Natural killer cell (primary cell): ENCODE measurements at regions not wholly inside any gene's neighbourhood (a gene's known extent, or its start where the extent isn't known, plus 50 kb on each side); places are given as distances from the start of the nearest gene placed in this dataset.

Source experiments
- ATAC-seq, 3 donors: fragments of 150-1000 bp in 2 of 3; fragments of 200-7000 bp in 1 of 3; cut with Tn5 transposase; 1 replicate in 1 of 3; 2 replicates in 2 of 3; pipeline ENCODE4 v1.10.0; 2021; ENCODE audit warnings: mild to moderate bottlenecking in 2 of 3, moderate library complexity in 2 of 3
- DNase-seq, 2 donors: peaks; one replicate each; pipeline versions ENCODE4 v3.0.0 to v3.0.0-alpha.2; 2013 to 2021; ENCODE audit warnings: mixed read lengths in 1 of 2
- H3K27ac ChIP-seq: one replicate; pipeline ENCODE4 v1.5.1; 2013; ENCODE audit warnings: mild to moderate bottlenecking, low read length
- H3K27me3 ChIP-seq: one replicate; pipeline ENCODE4 v1.6.1; 2013; ENCODE audit warnings: low read length; ENCODE audit not compliant: control insufficient read depth, insufficient read depth
- H3K36me3 ChIP-seq: one replicate; pipeline ENCODE4 v1.6.1; 2013; ENCODE audit warnings: low read length; ENCODE audit not compliant: control insufficient read depth, insufficient read depth
- H3K4me1 ChIP-seq: one replicate; pipeline ENCODE4 v1.6.1; 2013; ENCODE audit warnings: low read length; ENCODE audit not compliant: control insufficient read depth, insufficient read depth
- H3K4me3 ChIP-seq: one replicate; pipeline ENCODE4 v1.5.1; 2013; ENCODE audit warnings: low read length
- H3K9me3 ChIP-seq: one replicate; pipeline ENCODE4 v1.6.1; 2013; ENCODE audit warnings: low read length; ENCODE audit not compliant: control insufficient read depth, insufficient read depth
- H3K27ac Mint-ChIP-seq, 2 donors: one replicate each; pipeline ENCODE4 v1.8.0; 2022; ENCODE audit warnings: mild to moderate bottlenecking in 2 of 2, mixed read lengths in 2 of 2, moderate library complexity in 1 of 2
- H3K27me3 Mint-ChIP-seq, 2 donors: one replicate each; pipeline ENCODE4 v1.8.0; 2022; ENCODE audit warnings: low read depth in 2 of 2, mixed read lengths in 2 of 2
- H3K36me3 Mint-ChIP-seq: one replicate; pipeline ENCODE4 v1.8.0; 2022; ENCODE audit warnings: mixed read lengths
- H3K4me1 Mint-ChIP-seq, 2 donors: one replicate each; pipeline ENCODE4 v1.8.0; 2022; ENCODE audit warnings: mixed read lengths in 2 of 2
- H3K4me3 Mint-ChIP-seq: one replicate; pipeline ENCODE4 v1.8.0; 2022; ENCODE audit warnings: mild to moderate bottlenecking, moderate library complexity, mixed read lengths
- H3K9me3 Mint-ChIP-seq, 2 donors: one replicate each; pipeline ENCODE4 v1.8.0; 2022; ENCODE audit warnings: mixed read lengths in 2 of 2
- WGBS: methylation state at CpG from one replicate; pipeline ENCODE4 v1.1.7; 2013; ENCODE audit warnings: missing lambda C conversion rate; ENCODE audit not compliant: insufficient coverage; 5-methylcytosine and 5-hydroxymethylcytosine counted together
- intact Hi-C: fragments of 100-400 bp; cut with micrococcal nuclease; formaldehyde crosslinking; loops from one replicate; pipeline ENCODE4 v1.14.2; 2022
- TF ChIP-seq, protein P1 (sequence below): fragments of 200-600 bp; IDR thresholded peaks from one replicate; pipeline ENCODE4 v1.8.0; 2022; ENCODE audit warnings: antibody characterized with exemption

DNA sequence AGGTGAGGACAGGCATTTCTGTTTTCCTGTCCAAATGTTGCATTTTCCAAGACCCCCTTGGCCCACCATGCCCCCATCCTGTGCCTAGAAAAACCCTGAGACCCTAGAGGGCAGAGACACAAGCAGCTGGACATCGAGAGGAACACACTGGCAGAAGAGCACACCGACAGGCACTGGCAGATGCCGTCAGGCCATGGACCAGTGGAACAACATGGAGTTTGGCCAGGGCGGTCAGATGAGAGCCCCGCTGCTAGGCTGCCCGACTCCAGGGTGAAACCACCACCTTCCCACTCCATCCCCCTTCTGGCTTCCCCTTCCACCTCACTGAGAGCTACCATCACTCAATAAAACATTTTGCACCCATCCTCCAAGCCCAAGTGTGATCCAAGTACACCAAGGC lies 438.4 kb downstream of the SIPA1L2 start:
- Histone ChIP-seq H3K36me3 (no peaks in the 10 kb centered on the region), H3K4me1 (no peaks in the 10 kb centered on the region), H3K27me3 (no peaks in the 10 kb centered on the region), H3K9me3 (no peaks in the 10 kb centered on the region), H3K27ac (no peak overlapping the region), H3K4me3 (no peak overlapping the region)
- Mint-ChIP-seq H3K27ac (no peak overlapping the region), H3K36me3 (no peaks in the 10 kb centered on the region), H3K27me3 (peaks cover 14 to 16% of the 10 kb centered on the region in 2 donors), H3K4me3 (no peak overlapping the region), H3K9me3 (no peaks in the 10 kb centered on the region), H3K4me1 (no peaks in the 10 kb centered on the region)
- TF ChIP-seq, protein P1, sequence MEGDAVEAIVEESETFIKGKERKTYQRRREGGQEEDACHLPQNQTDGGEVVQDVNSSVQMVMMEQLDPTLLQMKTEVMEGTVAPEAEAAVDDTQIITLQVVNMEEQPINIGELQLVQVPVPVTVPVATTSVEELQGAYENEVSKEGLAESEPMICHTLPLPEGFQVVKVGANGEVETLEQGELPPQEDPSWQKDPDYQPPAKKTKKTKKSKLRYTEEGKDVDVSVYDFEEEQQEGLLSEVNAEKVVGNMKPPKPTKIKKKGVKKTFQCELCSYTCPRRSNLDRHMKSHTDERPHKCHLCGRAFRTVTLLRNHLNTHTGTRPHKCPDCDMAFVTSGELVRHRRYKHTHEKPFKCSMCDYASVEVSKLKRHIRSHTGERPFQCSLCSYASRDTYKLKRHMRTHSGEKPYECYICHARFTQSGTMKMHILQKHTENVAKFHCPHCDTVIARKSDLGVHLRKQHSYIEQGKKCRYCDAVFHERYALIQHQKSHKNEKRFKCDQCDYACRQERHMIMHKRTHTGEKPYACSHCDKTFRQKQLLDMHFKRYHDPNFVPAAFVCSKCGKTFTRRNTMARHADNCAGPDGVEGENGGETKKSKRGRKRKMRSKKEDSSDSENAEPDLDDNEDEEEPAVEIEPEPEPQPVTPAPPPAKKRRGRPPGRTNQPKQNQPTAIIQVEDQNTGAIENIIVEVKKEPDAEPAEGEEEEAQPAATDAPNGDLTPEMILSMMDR: no peak
- ATAC-seq (no peak), DNase-seq (no peak)
- intact Hi-C loops: no loop called here
- 86% methylated on average over 6 of the region's 6 CpGs for WGBS

DNA sequence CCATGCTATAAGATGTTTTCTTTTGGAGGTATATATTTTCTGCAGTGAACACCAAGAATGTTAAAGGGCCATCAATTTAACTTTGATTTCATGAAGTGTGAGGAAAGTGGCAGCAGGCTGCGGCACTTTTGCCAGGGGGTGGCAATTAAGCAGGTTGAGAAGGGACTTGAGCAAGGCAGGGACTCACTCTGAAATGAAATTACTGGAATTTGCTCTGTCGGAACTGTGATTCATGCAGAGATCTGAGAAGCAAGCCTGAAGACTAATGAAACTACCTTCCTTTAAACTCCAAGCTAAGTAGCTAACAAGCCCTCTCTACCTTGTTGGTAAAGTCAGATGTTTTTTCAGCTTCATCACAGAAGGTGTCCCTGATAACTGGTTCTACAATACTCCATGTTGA lies 441.6 kb downstream of the SIPA1L2 start:
- Histone ChIP-seq H3K9me3 (no peaks in the 10 kb centered on the region), H3K27me3 (no peaks in the 10 kb centered on the region), H3K4me1 (no peaks in the 10 kb centered on the region), H3K36me3 (no peaks in the 10 kb centered on the region), H3K27ac (no peak overlapping the region), H3K4me3 (no peak overlapping the region)
- DNase-seq (no peak), ATAC-seq (no peak)
- Mint-ChIP-seq H3K4me3 (no peak overlapping the region), H3K27ac (no peak overlapping the region), H3K9me3 (no peaks in the 10 kb centered on the region), H3K27me3 (peaks cover 10 to 21% of the 10 kb centered on the region in 2 donors), H3K4me1 (no peaks in the 10 kb centered on the region), H3K36me3 (no peaks in the 10 kb centered on the region)
- TF ChIP-seq, protein P1: no peak
- 93% methylated on average over 2 of the region's 2 CpGs for WGBS
- intact Hi-C loops: loop anchor here (10.0 kb wide), 1 partner anchor 324 kb away; no protein-coding TSS in a partner anchor

DNA sequence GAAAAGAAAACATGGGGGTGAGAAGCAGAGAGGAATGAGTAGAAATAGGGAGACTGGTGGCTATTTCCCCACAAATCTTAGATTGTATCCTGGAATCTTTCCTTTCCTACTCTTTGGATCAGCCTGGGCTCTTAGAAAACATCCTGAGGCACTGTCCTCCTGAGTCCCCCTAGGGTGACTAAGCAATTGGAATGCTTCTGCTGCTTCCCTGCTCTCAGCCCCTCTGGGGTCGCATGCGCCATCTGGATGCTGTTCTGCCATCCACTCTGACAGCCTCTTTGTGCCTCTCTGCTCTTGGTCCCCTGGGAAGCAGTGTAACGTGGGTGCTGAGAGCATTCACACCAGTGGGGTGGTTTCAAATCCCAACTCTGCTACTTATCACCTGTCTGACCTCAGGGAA lies 443.0 kb downstream of the SIPA1L2 start:
- H3K27me3 ChIP-seq: no peaks in the 10 kb centered on the region
- Mint-ChIP-seq H3K4me3 (no peak overlapping the region), H3K27me3 (peaks cover 10 to 15% of the 10 kb centered on the region in 2 donors), H3K27ac (no peak overlapping the region), H3K4me1 (no peaks in the 10 kb centered on the region), H3K9me3 (no peaks in the 10 kb centered on the region), H3K36me3 (no peaks in the 10 kb centered on the region)
- no peak overlapping the region for H3K27ac ChIP-seq
- intact Hi-C loops: loop anchor here (10.0 kb wide), 1 partner anchor 322 kb away; no protein-coding TSS in a partner anchor
- no peaks in the 10 kb centered on the region for H3K4me1 ChIP-seq
- TF ChIP-seq, protein P1: no peak
- DNase-seq: no peak
- 80% methylated on average over 3 of the region's 3 CpGs for WGBS
- H3K9me3 ChIP-seq: no peaks in the 10 kb centered on the region
- no peaks in the 10 kb centered on the region for H3K36me3 ChIP-seq
- no peak overlapping the region for H3K4me3 ChIP-seq
- no peak for ATAC-seq
